ENCODE measurements at regions not wholly inside any gene's neighbourhood (a gene's known extent, or its start where the extent isn't known, plus 50 kb on each side); places are given as distances from the start of the nearest gene placed in this dataset.

GRCh38 chr6:91291071-91291470, 704.2 kb upstream of the MAP3K7 start:
- TF ChIP-seq POLR2A (IDR thresholded peaks at IDR 0.05; ENCODE audit: extremely low read depth, insufficient read length): no peak
- TF ChIP-seq CTCF (IDR thresholded peaks at IDR 0.05; ENCODE audit: low read depth, low read length): no peak
- TF ChIP-seq MAX (IDR thresholded peaks at IDR 0.05; ENCODE audit: low read depth, low read length): no peak
- no peak for TF ChIP-seq MYC (IDR thresholded peaks at IDR 0.05; ENCODE audit: low read depth, low read length)
- no peak for DNase-seq (ENCODE audit: low read depth)

GRCh38 chr6:91288741-91289140, 701.9 kb upstream of the MAP3K7 start:
- no peak for TF ChIP-seq POLR2A (IDR thresholded peaks at IDR 0.05; ENCODE audit: extremely low read depth, insufficient read length)
- TF ChIP-seq CTCF (IDR thresholded peaks at IDR 0.05; ENCODE audit: low read depth, low read length): no peak
- TF ChIP-seq MYC (IDR thresholded peaks at IDR 0.05; ENCODE audit: low read depth, low read length): no peak
- TF ChIP-seq MAX (IDR thresholded peaks at IDR 0.05; ENCODE audit: low read depth, low read length): no peak
- no peak overlapping the region for H3K4me3 ChIP-seq (ENCODE audit: low read depth, low read length)
- DNase-seq (ENCODE audit: low read depth): no peak

More at GRCh38 chr6:91291071-91291470, 704.2 kb upstream of the MAP3K7 start:
- no peak overlapping the region for H3K4me3 ChIP-seq (ENCODE audit: low read depth, low read length)

DNA sequence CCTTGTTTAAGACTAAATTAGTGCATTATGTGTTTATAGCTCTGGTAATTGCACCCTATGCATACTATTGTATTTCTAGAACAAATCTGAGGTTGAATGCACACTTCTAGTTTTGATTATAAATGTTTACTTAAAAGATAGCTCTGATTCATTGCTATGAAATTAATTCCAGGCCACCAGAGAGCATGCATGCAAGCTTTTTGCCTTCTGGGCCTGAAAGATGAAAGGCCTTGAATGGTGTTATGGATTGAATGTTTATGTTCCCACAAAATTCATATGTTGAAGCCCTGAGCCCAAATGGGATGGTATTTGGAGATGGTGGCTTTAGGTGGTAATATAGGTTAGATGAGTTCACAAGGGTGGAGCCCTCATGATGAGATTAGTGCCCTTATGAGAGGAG, 695.0 kb upstream of the MAP3K7 start:
- TF ChIP-seq MYC (IDR thresholded peaks at IDR 0.05; ENCODE audit: low read depth, low read length) (no peak), MAX (IDR thresholded peaks at IDR 0.05; ENCODE audit: low read depth, low read length) (no peak), POLR2A (IDR thresholded peaks at IDR 0.05; ENCODE audit: extremely low read depth, insufficient read length) (no peak), CTCF (IDR thresholded peaks at IDR 0.05; ENCODE audit: low read depth, low read length) (no peak)
- DNase-seq (ENCODE audit: low read depth): no peak
- no peak overlapping the region for H3K4me3 ChIP-seq (ENCODE audit: low read depth, low read length)

DNA sequence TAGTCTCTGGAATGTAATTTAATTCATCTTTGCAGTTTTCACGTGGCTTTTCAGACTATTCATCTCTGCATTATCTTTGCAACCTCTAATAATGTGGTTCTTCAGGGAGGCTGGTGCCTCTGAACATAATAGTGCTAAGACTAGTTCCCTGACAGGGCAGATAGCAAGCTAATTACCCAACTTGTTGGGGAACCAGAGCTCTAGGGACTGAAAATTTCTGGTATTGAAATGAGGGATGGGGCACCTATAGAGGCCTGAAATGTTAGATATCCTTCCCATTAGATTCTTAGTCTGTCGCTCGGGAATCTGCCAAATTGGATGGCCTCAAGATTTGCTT, 693.6 kb upstream of the MAP3K7 start:
- H3K4me3 ChIP-seq (ENCODE audit: low read depth, low read length): no peak overlapping the region
- no peak for TF ChIP-seq POLR2A (IDR thresholded peaks at IDR 0.05; ENCODE audit: extremely low read depth, insufficient read length)
- TF ChIP-seq MYC (IDR thresholded peaks at IDR 0.05; ENCODE audit: low read depth, low read length): no peak
- TF ChIP-seq MAX (IDR thresholded peaks at IDR 0.05; ENCODE audit: low read depth, low read length): no peak
- TF ChIP-seq CTCF (IDR thresholded peaks at IDR 0.05; ENCODE audit: low read depth, low read length): no peak
- no peak for DNase-seq (ENCODE audit: low read depth)

GRCh38 chr6:91279740-91280493, 693.0 kb upstream of the MAP3K7 start:
- no peak overlapping the region for H3K4me3 ChIP-seq (ENCODE audit: low read depth, low read length)
- no peak for DNase-seq (ENCODE audit: low read depth)
- TF ChIP-seq MAX (IDR thresholded peaks at IDR 0.05; ENCODE audit: low read depth, low read length) (no peak), MYC (IDR thresholded peaks at IDR 0.05; ENCODE audit: low read depth, low read length) (no peak), POLR2A (IDR thresholded peaks at IDR 0.05; ENCODE audit: extremely low read depth, insufficient read length) (no peak), CTCF (IDR thresholded peaks at IDR 0.05; ENCODE audit: low read depth, low read length) (no peak)
